ENCODE measurements at regions not wholly inside any gene's neighbourhood (a gene's known extent, or its start where the extent isn't known, plus 50 kb on each side); places are given as distances from the start of the nearest gene placed in this dataset.

DNA sequence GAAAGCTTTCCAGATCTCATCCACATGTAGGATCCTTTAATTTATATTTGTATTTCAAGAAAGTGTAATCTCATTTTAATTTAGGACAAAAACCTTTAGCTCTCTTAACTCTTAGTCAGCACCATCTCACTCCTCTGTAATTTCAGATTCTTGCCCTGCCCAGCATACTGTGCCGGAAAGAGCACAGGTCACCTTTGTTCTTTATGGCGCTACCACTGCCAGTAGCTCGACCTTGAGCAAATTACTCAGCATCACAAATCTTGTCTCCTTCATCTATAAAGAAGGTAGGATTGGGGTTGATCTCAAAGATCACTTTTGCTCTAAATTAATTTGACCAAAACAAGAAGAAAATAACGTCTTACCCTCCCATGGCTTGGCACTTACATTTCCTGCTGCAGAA, 56.1 kb upstream of the ZC3H11B start:
- TF ChIP-seq ARNT (IDR thresholded peaks at IDR 0.05) = no peak
- no peak for TF ChIP-seq ELF4 (IDR thresholded peaks at IDR 0.05)
- no peak for DNase-seq (ENCODE audit: extremely low spot score)
- ChIA-PET CTCF (no interaction called here), POLR2A (no interaction called here)

DNA sequence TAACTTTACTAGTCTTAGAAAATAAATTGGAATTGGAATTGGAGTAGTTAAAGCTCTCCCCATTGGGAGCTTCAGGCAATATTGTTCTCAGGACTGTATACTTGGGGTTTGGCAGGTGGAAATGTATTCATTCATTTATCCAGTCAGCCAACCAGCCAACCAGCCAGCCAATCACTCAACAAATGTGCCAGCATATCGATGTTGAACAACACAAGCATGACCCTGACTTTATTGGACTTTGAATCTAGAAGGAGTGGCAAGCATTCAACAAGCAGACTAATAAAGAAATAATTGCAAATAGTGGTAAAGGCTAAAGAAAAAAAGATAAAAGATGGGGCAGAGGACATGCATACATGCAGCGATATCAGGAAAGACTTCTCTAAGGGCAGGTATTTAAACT, 55.5 kb upstream of the ZC3H11B start:
- TF ChIP-seq ELF4 (IDR thresholded peaks at IDR 0.05) = no peak
- TF ChIP-seq HDGF (IDR thresholded peaks at IDR 0.05; ENCODE audit: borderline replicate concordance) = no peak
- no peak for TF ChIP-seq TARDBP (IDR thresholded peaks at IDR 0.05)
- TF ChIP-seq L3MBTL2 (conservative IDR thresholded peaks at IDR 0.05) = no peak
- no peak for TF ChIP-seq FOXM1 (IDR thresholded peaks at IDR 0.05; ENCODE audit: borderline replicate concordance)
- TF ChIP-seq, protein P1, sequence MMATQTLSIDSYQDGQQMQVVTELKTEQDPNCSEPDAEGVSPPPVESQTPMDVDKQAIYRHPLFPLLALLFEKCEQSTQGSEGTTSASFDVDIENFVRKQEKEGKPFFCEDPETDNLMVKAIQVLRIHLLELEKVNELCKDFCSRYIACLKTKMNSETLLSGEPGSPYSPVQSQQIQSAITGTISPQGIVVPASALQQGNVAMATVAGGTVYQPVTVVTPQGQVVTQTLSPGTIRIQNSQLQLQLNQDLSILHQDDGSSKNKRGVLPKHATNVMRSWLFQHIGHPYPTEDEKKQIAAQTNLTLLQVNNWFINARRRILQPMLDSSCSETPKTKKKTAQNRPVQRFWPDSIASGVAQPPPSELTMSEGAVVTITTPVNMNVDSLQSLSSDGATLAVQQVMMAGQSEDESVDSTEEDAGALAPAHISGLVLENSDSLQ (IDR thresholded peaks at IDR 0.05) = no peak
- TF ChIP-seq ARNT (IDR thresholded peaks at IDR 0.05) = no peak
- TF ChIP-seq LEF1 (IDR thresholded peaks at IDR 0.05; ENCODE audit: borderline replicate concordance) = no peak
- no peak for TF ChIP-seq SUZ12 (IDR thresholded peaks at IDR 0.05)
- TF ChIP-seq NFRKB (IDR thresholded peaks at IDR 0.05) = no peak
- TF ChIP-seq FOXK2 (IDR thresholded peaks at IDR 0.05) = no peak
- TF ChIP-seq FOXA1 (IDR thresholded peaks at IDR 0.05) = no peak
- no peak for TF ChIP-seq CTBP1 (IDR thresholded peaks at IDR 0.05; ENCODE audit: borderline replicate concordance)
- TF ChIP-seq SP1 (IDR thresholded peaks at IDR 0.05) = no peak
- TF ChIP-seq ZNF384 (IDR thresholded peaks at IDR 0.05) = no peak
- TF ChIP-seq BHLHE40 (IDR thresholded peaks at IDR 0.05; ENCODE audit: borderline replicate concordance) = no peak
- ChIA-PET POLR2A (no interaction called here), CTCF (no interaction called here)
- DNase-seq (ENCODE audit: extremely low spot score) = no peak

DNA sequence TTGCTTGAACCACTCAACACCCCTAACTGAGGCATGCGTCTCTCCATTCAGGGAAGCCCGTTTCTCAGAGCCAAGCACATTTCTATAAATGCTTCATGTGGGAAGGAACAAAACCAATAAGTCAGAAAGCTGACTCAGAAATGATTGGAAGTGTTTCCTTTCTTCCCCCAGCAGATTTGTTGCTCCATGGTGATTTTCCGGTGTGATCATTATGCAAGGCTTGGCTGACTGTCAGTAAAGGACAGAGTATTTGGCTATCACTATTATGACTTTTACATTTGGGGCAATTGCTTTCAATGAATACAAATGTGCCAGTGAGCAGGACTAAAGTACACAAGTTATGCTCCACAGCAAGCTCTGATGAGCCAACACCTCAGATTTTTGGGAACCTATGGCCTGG, 53.3 kb upstream of the ZC3H11B start:
- ChIA-PET POLR2A (no interaction called here), CTCF (no interaction called here)
- TF ChIP-seq HDGF (IDR thresholded peaks at IDR 0.05; ENCODE audit: borderline replicate concordance) = no peak
- TF ChIP-seq NFRKB (IDR thresholded peaks at IDR 0.05) = no peak
- no peak for TF ChIP-seq LEF1 (IDR thresholded peaks at IDR 0.05; ENCODE audit: borderline replicate concordance)
- TF ChIP-seq, protein P1 (IDR thresholded peaks at IDR 0.05) = no peak
- TF ChIP-seq ELF4 (IDR thresholded peaks at IDR 0.05) = no peak
- no peak for TF ChIP-seq ARNT (IDR thresholded peaks at IDR 0.05)
- no peak for TF ChIP-seq L3MBTL2 (conservative IDR thresholded peaks at IDR 0.05)
- TF ChIP-seq FOXA1 (IDR thresholded peaks at IDR 0.05) = no peak
- no peak for TF ChIP-seq SP1 (IDR thresholded peaks at IDR 0.05)
- TF ChIP-seq CTBP1 (IDR thresholded peaks at IDR 0.05; ENCODE audit: borderline replicate concordance) = no peak
- no peak for TF ChIP-seq TARDBP (IDR thresholded peaks at IDR 0.05)
- DNase-seq (ENCODE audit: extremely low spot score) = no peak

DNA sequence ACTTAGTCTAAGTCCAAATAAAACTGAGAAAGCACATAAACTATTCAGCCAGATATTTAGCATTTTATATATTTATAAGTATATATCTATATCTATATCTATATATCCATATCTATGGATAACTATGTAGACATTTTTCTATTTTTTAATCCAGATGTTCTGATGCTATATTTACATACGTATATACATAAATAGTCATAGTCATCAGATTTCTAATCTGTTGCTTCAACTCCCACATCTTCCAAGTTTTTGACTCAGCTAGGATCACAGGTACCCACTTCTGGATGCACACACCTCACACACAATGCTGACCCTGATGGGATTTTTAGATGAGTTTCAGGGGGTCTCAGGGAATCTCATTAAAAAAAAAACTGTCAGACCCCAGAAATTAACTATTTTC, 52.2 kb upstream of the ZC3H11B start:
- TF ChIP-seq HDGF (IDR thresholded peaks at IDR 0.05; ENCODE audit: borderline replicate concordance) (no peak), FOXK2 (IDR thresholded peaks at IDR 0.05) (no peak), L3MBTL2 (conservative IDR thresholded peaks at IDR 0.05) (no peak), ZNF384 (IDR thresholded peaks at IDR 0.05) (no peak), TARDBP (IDR thresholded peaks at IDR 0.05) (no peak), NFRKB (IDR thresholded peaks at IDR 0.05) (no peak), ARNT (IDR thresholded peaks at IDR 0.05) (no peak), SP1 (IDR thresholded peaks at IDR 0.05) (no peak), ELF4 (IDR thresholded peaks at IDR 0.05) (no peak), FOXA1 (IDR thresholded peaks at IDR 0.05) (no peak), CTBP1 (IDR thresholded peaks at IDR 0.05; ENCODE audit: borderline replicate concordance) (no peak)
- TF ChIP-seq, protein P1 (IDR thresholded peaks at IDR 0.05) = no peak
- POLR2A ChIA-PET = no interaction called here
- CTCF ChIA-PET = interaction anchor here (0.6 kb wide), 1 partner anchor 364 kb away, joined by 7 read pairs; no protein-coding TSS in a partner anchor
- DNase-seq (ENCODE audit: extremely low spot score) = no peak

DNA sequence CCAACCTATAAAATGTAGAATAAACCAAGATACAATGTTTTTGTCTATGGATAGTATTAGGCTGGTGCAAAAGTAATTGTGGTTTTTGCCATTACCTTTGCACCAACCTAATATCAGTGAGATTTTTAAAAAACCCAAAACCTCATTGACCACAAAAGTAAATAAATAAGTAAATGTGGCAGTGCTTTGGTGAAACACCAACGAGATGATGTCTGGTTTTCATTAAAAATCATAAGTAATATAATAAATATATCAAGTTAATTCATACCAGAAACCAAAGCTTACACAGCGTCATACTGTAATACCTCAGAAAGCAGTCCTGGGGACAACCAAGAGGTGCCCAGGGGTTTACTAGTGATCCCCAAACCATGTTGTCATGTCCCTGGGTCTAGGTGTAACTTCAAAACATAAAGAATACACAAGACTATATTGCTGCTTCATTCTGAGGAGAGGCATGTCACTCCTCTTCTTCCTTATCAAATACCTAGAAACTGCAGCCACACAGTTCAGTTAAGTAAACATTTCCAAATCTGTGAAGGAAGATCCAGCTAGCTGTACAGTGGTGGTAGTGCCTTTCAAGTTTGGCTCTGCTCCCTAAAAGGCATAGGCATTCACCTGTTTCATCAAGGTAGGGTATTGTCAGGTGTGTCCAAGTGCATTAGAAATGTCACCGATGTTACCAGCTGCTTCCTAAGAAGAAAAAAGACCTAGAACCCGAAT, 51.6 kb upstream of the ZC3H11B start:
- ChIA-PET POLR2A (no interaction called here), CTCF (interaction anchor here (0.6 kb wide), 1 partner anchor 363 kb away, joined by 7 read pairs; no protein-coding TSS in a partner anchor)
- DNase-seq (ENCODE audit: extremely low spot score) = no peak
- no peak for TF ChIP-seq CTBP1 (IDR thresholded peaks at IDR 0.05; ENCODE audit: borderline replicate concordance)
- no peak for TF ChIP-seq FOXM1 (IDR thresholded peaks at IDR 0.05; ENCODE audit: borderline replicate concordance)

Measured in HEK293T (cell line).